ENCODE measurements at regions not wholly inside any gene's neighbourhood (a gene's known extent, or its start where the extent isn't known, plus 50 kb on each side); places are given as distances from the start of the nearest gene placed in this dataset.

DNA sequence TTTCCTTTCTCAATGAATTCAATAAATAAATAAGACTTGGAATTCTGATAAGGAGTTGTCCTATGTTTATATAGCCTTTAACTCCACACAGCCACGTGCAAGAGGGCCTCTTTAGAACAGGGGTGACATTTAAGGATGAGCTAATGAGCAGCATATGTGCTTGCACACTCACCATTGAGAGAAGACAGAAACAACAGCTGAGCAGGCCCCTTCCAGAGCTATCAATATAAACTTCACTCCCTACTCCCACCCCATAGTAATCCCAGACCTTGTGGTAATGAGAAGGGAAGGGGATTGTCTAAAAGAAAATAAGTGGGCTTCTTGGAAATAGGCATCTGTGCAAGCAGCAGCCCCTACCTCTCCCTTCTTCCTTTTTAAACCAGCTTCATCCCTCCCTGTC lies 176.0 kb downstream of the SEC16B start:
- H3K27ac Mint-ChIP-seq = no peak overlapping the region
- no peaks in the 10 kb centered on the region for H3K4me1 Mint-ChIP-seq
- ChIA-PET POLR2A (no interaction called here), CTCF (no interaction called here)
- H3K36me3 Mint-ChIP-seq (ENCODE audit: low read depth) = no peaks in the 10 kb centered on the region
- H3K4me3 Mint-ChIP-seq = no peak overlapping the region
- H3K9me3 Mint-ChIP-seq = peaks cover 2% of the 10 kb centered on the region
- no peak for DNase-seq
- no peaks in the 10 kb centered on the region for H3K27me3 Mint-ChIP-seq

DNA sequence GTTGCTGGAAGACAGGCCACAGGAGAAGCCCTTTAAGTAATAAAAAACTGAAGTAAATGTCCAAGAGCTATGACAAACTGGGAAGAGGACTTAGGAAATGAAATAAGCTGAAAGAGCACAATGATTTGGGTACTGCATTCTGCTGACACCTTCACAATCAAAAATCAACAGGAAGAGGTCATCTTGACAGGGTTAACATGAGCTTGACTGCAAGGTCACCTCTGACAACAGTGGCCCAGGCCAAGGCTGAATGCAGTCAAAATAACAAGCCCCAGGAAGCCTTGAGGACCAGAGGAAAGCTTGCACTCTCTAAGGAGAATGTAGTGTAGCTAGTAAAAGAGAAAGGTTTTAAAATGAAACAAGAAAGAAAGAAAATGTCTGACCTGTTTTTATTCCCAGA lies 179.3 kb downstream of the SEC16B start:
- Mint-ChIP-seq H3K36me3 (ENCODE audit: low read depth) (no peaks in the 10 kb centered on the region), H3K27me3 (no peaks in the 10 kb centered on the region), H3K27ac (no peak overlapping the region), H3K4me1 (no peaks in the 10 kb centered on the region), H3K9me3 (peaks cover 5% of the 10 kb centered on the region), H3K4me3 (no peak overlapping the region)
- ChIA-PET POLR2A (no interaction called here), CTCF (no interaction called here)
- DNase-seq = no peak

DNA sequence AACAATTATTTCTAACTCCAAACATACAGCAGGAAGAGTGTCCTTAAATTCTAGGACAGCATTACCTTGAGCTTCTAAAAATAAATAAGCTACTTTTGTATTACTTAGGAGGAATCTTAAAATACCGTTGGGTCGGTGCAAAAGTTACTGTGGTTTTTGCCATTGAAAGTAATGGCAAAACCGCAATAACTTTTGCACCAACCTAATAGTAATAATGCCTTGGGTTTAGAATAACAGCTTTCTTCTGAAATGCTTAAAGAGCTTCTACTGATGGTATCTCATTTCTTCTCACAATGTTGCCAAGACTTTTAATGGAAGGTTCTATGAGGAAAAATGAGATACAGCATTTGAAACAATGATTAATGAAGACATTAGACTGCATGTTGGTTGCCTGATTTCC lies 179.9 kb downstream of the SEC16B start:
- ChIA-PET CTCF (no interaction called here), POLR2A (no interaction called here)
- Mint-ChIP-seq H3K4me3 (no peak overlapping the region), H3K9me3 (peaks cover 5% of the 10 kb centered on the region), H3K36me3 (ENCODE audit: low read depth) (no peaks in the 10 kb centered on the region), H3K4me1 (no peaks in the 10 kb centered on the region), H3K27ac (no peak overlapping the region), H3K27me3 (no peaks in the 10 kb centered on the region)
- DNase-seq = no peak

DNA sequence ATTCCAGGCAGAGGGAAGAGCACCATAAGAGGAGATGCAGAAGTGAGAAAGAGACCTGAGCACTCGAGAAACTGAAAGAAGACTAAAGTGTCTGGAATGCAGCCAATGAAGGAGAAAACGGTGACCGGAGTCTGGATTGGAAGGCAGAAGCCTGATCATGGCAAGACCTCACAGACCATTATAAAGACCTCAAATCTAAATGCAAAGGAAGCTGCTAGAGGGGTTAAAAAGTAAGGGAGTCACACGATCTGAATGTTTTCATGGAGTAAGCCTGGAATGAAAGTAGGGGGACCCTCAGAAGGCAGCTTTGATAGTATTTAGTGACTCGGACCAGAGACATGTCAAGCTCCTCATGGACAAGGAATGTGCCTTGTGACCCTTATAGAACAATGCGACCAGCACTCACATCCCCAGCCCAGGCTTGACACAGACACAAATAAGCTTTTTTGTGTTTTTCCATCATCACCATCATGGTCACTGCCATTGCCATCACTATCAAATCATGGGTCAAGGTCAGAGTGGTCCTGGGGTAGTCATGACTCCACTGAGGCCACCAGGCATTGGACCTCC lies 183.6 kb downstream of the SEC16B start:
- H3K27me3 Mint-ChIP-seq = no peaks in the 10 kb centered on the region
- POLR2A ChIA-PET = no interaction called here
- no peaks in the 10 kb centered on the region for H3K4me1 Mint-ChIP-seq
- peaks cover 4% of the 10 kb centered on the region for H3K9me3 Mint-ChIP-seq
- DNase-seq = no peak
- H3K36me3 Mint-ChIP-seq (ENCODE audit: low read depth) = no peaks in the 10 kb centered on the region
- no peak overlapping the region for H3K27ac Mint-ChIP-seq
- H3K4me3 Mint-ChIP-seq = no peak overlapping the region
- CTCF ChIA-PET = no interaction called here

DNA sequence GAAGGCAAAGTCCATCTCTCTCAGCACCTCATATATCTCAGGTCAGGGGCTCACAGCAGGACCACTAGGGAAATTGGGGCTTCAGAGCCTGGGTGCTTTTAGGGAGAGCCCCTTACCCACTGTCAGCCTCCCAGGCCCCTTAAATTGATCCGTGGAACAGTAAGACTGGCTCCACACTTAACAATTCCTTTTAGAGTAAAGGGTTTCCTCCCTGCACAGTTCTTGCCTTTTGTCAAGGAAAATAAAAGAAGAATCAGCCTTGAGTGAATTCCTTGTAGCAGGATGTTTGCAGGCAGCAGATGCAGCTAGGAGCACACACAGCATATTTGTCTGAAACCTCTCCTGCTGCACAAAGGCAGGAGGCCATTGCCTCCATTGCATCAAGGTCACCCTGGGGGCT lies 184.9 kb downstream of the SEC16B start:
- Mint-ChIP-seq H3K27ac (no peak overlapping the region), H3K36me3 (ENCODE audit: low read depth) (no peaks in the 10 kb centered on the region), H3K9me3 (peaks cover 4% of the 10 kb centered on the region), H3K4me1 (no peaks in the 10 kb centered on the region), H3K27me3 (no peaks in the 10 kb centered on the region), H3K4me3 (no peak overlapping the region)
- ChIA-PET CTCF (no interaction called here), POLR2A (no interaction called here)
- no peak for DNase-seq

DNA sequence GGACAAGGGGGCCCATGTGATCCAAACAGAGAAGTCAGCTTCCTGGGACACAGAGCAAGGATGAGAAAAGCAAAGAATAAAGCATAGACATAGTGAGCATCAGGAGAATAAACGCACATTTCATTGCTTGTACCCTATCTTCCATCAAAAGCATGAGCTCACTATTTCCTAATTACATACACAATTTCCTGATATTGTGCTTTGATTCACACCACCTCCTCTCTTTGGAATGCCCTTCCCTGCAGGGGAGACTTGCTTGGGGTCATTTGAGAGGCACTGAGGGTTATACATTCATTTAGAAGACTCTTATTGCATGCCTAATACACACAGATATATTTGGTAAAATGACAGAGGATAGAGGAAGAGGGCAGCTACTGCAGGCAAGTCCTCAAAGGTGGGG lies 185.4 kb downstream of the SEC16B start:
- no peak overlapping the region for H3K27ac Mint-ChIP-seq
- no peak overlapping the region for H3K4me3 Mint-ChIP-seq

DNA sequence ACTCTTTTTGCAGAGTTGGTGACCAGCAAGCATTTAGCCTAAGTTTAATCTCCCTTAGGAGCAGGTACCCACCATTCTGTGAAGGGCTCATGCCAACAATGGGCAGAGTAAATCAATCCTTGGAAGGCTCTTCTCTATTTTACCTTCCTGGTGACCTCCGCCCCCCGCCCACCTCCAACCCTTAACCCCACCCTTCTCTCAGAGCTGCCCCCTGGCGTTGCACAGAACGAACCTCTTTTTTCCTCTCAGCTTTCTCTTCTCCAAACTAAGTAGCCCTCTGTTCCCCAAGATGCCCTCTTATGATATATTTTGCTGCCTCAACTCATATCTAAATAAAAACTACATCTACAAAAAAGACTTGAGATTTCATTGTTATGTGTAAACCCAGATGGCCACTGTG lies 186.8 kb downstream of the SEC16B start:
- no peaks in the 10 kb centered on the region for H3K36me3 Mint-ChIP-seq (ENCODE audit: low read depth)
- no peaks in the 10 kb centered on the region for H3K4me1 Mint-ChIP-seq
- no peaks in the 10 kb centered on the region for H3K27me3 Mint-ChIP-seq
- no peak overlapping the region for H3K4me3 Mint-ChIP-seq
- DNase-seq = no peak
- H3K9me3 Mint-ChIP-seq = peaks cover 4% of the 10 kb centered on the region
- ChIA-PET CTCF (no interaction called here), POLR2A (no interaction called here)
- H3K27ac Mint-ChIP-seq = no peak overlapping the region

More for the DNA sequence above, 185.4 kb downstream of the SEC16B start:
- POLR2A ChIA-PET = no interaction called here
- CTCF ChIA-PET = no interaction called here
- Mint-ChIP-seq H3K27me3 (no peaks in the 10 kb centered on the region), H3K9me3 (peaks cover 4% of the 10 kb centered on the region), H3K4me1 (no peaks in the 10 kb centered on the region), H3K36me3 (ENCODE audit: low read depth) (no peaks in the 10 kb centered on the region)
- no peak for DNase-seq

DNA sequence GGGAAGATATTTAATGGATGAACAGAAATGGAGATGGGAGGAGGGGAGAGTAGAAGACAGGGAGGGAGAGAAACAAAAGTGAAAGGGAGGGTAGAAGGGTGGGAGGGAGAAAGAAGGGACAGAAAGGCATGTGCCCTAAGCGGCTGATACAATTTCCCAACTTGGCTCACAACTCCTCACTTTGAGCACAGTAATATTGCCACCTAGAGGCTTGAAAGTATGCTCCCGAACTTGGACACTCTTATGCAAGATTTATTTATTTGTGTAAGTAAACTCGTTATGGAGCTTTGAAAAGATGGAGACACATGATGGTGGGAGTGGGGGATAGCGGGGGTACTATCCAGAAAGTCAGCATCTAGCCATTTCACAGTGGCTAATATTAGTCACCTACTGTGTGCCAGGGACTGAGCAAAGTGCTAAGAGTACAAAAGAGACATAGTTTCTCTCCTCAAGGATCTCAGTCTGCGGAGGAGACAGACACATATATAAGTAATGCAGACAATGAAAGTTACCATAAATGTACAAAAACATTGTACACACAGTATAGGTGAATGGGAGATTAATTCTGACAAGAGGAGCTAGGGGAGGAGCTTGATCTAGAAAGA lies 189.7 kb downstream of the SEC16B start:
- no peak overlapping the region for H3K4me3 Mint-ChIP-seq
- no peak overlapping the region for H3K27ac Mint-ChIP-seq
- no peaks in the 10 kb centered on the region for H3K27me3 Mint-ChIP-seq
- POLR2A ChIA-PET = no interaction called here
- H3K4me1 Mint-ChIP-seq = no peaks in the 10 kb centered on the region
- no peaks in the 10 kb centered on the region for H3K36me3 Mint-ChIP-seq (ENCODE audit: low read depth)
- CTCF ChIA-PET = no interaction called here
- peaks cover 4% of the 10 kb centered on the region for H3K9me3 Mint-ChIP-seq
- DNase-seq = no peak

DNA sequence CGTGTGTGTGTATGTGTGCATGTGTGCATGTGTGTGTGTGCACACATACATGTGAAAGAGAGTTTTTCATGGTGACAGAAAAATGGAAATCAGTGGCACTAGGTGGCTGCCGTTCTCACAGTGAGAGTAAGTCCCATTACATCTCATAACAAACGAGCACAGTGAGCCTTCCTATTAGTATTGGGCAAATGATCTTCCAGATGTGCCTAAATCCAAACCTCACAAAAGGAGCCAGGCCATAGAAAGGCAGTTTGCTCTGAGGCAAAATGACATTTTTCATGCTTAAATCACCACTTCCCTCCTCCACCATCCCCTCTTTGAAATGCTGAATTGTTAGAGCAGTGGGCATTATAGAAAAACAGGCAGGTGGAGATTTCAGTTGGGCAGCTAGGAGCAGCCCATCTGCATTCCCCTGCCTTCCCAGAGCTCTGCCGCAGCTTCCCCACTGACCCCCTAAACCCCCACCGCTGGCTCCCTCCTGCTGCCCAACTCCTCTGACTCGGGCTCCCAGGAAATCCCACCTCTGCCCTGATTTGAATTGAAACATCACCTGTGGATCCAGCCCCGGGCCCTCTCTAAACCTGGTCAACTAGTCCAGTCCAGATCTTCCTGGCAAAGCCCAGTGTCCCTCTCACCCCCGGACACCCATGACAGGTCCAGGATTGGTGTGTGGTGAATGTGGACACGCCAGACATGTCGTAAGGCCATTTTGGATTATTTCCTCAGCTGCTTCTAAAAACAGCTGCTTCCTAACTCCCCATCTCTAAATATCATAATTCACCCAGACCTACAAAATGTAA lies 190.5 kb downstream of the SEC16B start:
- peaks cover 4% of the 10 kb centered on the region for H3K9me3 Mint-ChIP-seq
- no peaks in the 10 kb centered on the region for H3K27me3 Mint-ChIP-seq
- H3K4me3 Mint-ChIP-seq = no peak overlapping the region
- no peak for DNase-seq
- H3K4me1 Mint-ChIP-seq = no peaks in the 10 kb centered on the region
- H3K27ac Mint-ChIP-seq = no peak overlapping the region
- ChIA-PET POLR2A (no interaction called here), CTCF (no interaction called here)
- H3K36me3 Mint-ChIP-seq (ENCODE audit: low read depth) = no peaks in the 10 kb centered on the region

DNA sequence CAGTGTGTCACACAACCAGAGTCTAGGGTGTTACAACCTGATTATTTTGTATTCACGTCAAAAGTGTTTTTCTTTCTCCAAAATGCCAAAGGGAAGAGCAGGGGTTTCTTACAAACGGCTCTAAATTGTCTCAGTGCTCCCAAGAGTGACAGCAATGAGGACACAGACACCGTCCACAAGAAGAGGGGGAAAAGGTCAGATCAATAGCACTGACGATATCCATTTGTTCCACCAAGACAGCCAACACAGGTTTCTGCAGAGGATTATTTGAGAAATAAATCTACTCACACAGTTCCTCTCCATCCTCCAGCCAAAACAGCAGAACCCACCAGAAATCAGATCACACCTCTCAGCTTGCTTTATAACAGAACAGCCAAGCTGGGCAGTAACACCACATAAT lies 193.9 kb downstream of the SEC16B start:
- ChIA-PET CTCF (no interaction called here), POLR2A (no interaction called here)
- no peak overlapping the region for H3K27ac Mint-ChIP-seq
- H3K4me1 Mint-ChIP-seq = no peaks in the 10 kb centered on the region
- H3K4me3 Mint-ChIP-seq = no peak overlapping the region
- no peak for DNase-seq
- H3K27me3 Mint-ChIP-seq = no peaks in the 10 kb centered on the region
- no peaks in the 10 kb centered on the region for H3K36me3 Mint-ChIP-seq (ENCODE audit: low read depth)
- peaks cover 8% of the 10 kb centered on the region for H3K9me3 Mint-ChIP-seq

DNA sequence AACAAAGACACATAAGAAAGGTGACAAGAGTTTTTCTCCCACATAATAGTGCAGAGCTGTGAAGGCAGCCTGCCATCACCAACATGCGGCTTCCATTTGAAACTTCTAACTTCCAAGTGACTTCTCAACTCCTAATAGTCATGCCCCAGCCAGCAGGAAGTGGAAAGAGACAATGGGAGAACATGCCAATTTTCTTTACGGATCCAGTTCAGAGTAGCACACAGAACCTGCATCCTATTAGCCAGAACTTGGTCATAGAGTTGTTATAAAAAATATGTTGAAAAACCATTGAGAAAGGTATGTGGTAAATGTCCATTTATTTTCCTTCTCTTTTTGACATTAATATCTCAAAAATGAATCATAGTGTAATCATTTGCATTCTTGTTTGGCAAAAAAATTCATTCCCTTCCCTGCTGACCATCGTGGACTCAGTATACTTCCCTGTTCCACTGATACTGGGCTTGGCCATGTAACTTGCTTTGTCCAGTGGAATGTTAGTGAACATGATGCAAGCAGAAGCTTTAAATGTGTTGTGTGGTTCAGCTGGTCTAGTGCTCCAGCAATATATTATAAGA lies 197.4 kb downstream of the SEC16B start:
- Mint-ChIP-seq H3K36me3 (ENCODE audit: low read depth) (no peaks in the 10 kb centered on the region), H3K27ac (no peak overlapping the region), H3K4me1 (no peaks in the 10 kb centered on the region), H3K9me3 (peaks cover 8% of the 10 kb centered on the region), H3K27me3 (no peaks in the 10 kb centered on the region), H3K4me3 (no peak overlapping the region)
- ChIA-PET CTCF (no interaction called here), POLR2A (no interaction called here)
- DNase-seq = no peak

DNA sequence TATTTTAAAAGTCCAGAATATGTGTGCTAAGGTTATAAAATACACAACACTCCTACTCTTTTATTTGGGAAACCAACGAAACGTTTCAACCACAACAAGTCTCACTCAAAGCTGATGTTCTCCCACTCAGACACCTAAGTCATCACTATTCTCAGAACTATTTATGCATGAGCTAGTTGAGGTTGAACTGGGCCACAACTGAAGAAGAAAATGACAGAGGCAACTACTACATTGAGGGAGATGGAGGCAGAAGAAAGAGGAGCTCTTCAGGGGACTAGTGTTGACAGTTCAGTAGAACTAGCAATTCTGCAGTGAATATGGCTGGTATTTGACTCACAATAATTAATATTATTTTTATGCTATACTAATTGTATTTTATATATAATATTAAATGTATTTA lies 198.2 kb downstream of the SEC16B start:
- H3K36me3 Mint-ChIP-seq (ENCODE audit: low read depth) = no peaks in the 10 kb centered on the region
- no peak overlapping the region for H3K27ac Mint-ChIP-seq
- ChIA-PET CTCF (no interaction called here), POLR2A (no interaction called here)
- H3K9me3 Mint-ChIP-seq = peaks cover 8% of the 10 kb centered on the region
- DNase-seq = no peak
- H3K4me3 Mint-ChIP-seq = no peak overlapping the region
- no peaks in the 10 kb centered on the region for H3K4me1 Mint-ChIP-seq
- no peaks in the 10 kb centered on the region for H3K27me3 Mint-ChIP-seq

DNA sequence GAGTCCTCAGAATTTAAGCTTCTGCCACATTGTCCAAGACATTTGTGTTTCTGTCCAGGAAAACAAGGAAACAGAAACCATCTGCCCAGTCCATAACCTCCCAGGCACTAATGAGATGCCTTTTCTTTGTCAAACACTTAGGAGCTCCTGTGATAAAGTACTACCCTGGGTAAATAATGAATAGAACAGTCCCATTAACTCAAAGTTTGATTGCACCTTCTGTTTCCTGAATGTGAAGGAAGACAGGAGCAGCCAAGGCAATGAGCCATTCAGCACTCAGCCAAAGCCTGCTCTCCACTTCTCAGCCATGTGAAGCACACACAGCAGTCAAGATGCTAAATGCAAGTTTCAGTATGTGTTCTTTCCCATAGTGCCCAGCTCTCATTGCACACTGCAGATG lies 199.8 kb downstream of the SEC16B start:
- ChIA-PET CTCF (no interaction called here), POLR2A (no interaction called here)
- Mint-ChIP-seq H3K4me3 (no peak overlapping the region), H3K27ac (no peak overlapping the region), H3K4me1 (no peaks in the 10 kb centered on the region), H3K36me3 (ENCODE audit: low read depth) (no peaks in the 10 kb centered on the region), H3K27me3 (no peaks in the 10 kb centered on the region), H3K9me3 (peaks cover 4% of the 10 kb centered on the region)
- no peak for DNase-seq
